Kidney (tissue), 13 donors: ENCODE measurements at regions not wholly inside any gene's neighbourhood (a gene's known extent, or its start where the extent isn't known, plus 50 kb on each side); places are given as distances from the start of the nearest gene placed in this dataset.

Experiments used
- DNase-seq, 5 donors: peaks; one replicate each; pipeline ENCODE4 v3.0.0-alpha.2; 2013 to 2020
- FAIRE-seq: peaks from 2 replicates; lab custom pipeline; 2012; peaks lifted over from hg19 to GRCh38; lab: Jason Lieb, UNC
- H3K27ac ChIP-seq, 2 donors: one replicate each; pipeline ENCODE4 v1.7.0; 2013; ENCODE audit warnings: low read depth in 2 of 2, low read length in 2 of 2, inconsistent platforms in 1 of 2
- H3K27me3 ChIP-seq: one replicate; pipeline ENCODE4 v1.7.1; 2013; ENCODE audit warnings: low read length, inconsistent platforms; ENCODE audit not compliant: control insufficient read depth, insufficient read depth
- H3K36me3 ChIP-seq, 3 donors: one replicate each; pipeline versions ENCODE4 v1.7.0 to v1.7.1; 2013; ENCODE audit warnings: low read length in 3 of 3, control low read depth in 1 of 3, inconsistent platforms in 1 of 3; ENCODE audit not compliant: insufficient read depth in 3 of 3, control insufficient read depth in 2 of 3
- H3K4me1 ChIP-seq, 3 donors: one replicate each; pipeline versions ENCODE4 v1.7.0 to v1.7.1; 2013; ENCODE audit warnings: low read length in 3 of 3, inconsistent platforms in 1 of 3, low read depth in 1 of 3; ENCODE audit not compliant: control insufficient read depth in 2 of 3, insufficient read depth in 2 of 3
- H3K4me3 ChIP-seq, 3 donors: one replicate each; pipeline versions ENCODE4 v1.7.0 to v1.8.1; 2013; ENCODE audit warnings: low read length in 3 of 3, control low read depth in 1 of 3, inconsistent platforms in 1 of 3
- H3K9ac ChIP-seq, 3 donors: one replicate each; pipeline versions ENCODE4 v1.7.0 to v1.7.1; 2013; ENCODE audit warnings: low read length in 3 of 3, control low read depth in 1 of 3, inconsistent platforms in 1 of 3
- H3K9me3 ChIP-seq, 3 donors: one replicate each; pipeline versions ENCODE4 v1.7.0 to v1.7.1; 2013; ENCODE audit warnings: low read length in 3 of 3, control low read depth in 1 of 3, inconsistent platforms in 1 of 3; ENCODE audit not compliant: control insufficient read depth in 2 of 3, insufficient read depth in 1 of 3
- CTCF ChIP-seq: IDR thresholded peaks from 3 replicates; pipeline ENCODE4 v1.5.1; 2012; ENCODE audit warnings: mild to moderate bottlenecking, moderate library complexity, borderline replicate concordance; ENCODE audit not compliant: insufficient read depth; ENCODE audit errors: extremely low read depth
- intact Hi-C: fragments of 100-400 bp; cut with DNase I; formaldehyde crosslinking; loops from one replicate; pipeline ENCODE4 v1.11.1; 2022
- donor health status: control.
- donor health status: control.
- donor health status: control.
- donor health status: control.
- donor health status: control.
- donor health status: DM: yes; HTN: yes; CAD: no.
- donor health status: Normal renal cell carcinoma (clear cell type).

GRCh38 chr10:36506261-36506660 is 619.1 kb upstream of the ANKRD30A start:
- no peaks in the 10 kb centered on the region for H3K27me3 ChIP-seq
- no peak overlapping the region for H3K9ac ChIP-seq
- H3K9me3 ChIP-seq: no peaks in the 10 kb centered on the region
- DNase-seq (no peak), FAIRE-seq (no peak)
- intact Hi-C loops: no loop called here
- no peaks in the 10 kb centered on the region for H3K4me1 ChIP-seq
- no peak for TF ChIP-seq CTCF
- H3K4me3 ChIP-seq: no peak overlapping the region
- H3K36me3 ChIP-seq: no peaks in the 10 kb centered on the region
- H3K27ac ChIP-seq: no peak overlapping the region

- Histone ChIP-seq H3K9ac (no peak overlapping the region), H3K36me3 (no peaks in the 10 kb centered on the region), H3K9me3 (no peaks in the 10 kb centered on the region), H3K4me1 (no peaks in the 10 kb centered on the region), H3K4me3 (no peak overlapping the region), H3K27ac (no peak overlapping the region), H3K27me3 (no peaks in the 10 kb centered on the region)
- no peak for DNase-seq
- intact Hi-C loops: no loop called here
- TF ChIP-seq CTCF: no peak
- no peak for FAIRE-seq
These were observed 620.6 kb upstream of the ANKRD30A start for GRCh38 chr10:36504758-36505157.

DNA sequence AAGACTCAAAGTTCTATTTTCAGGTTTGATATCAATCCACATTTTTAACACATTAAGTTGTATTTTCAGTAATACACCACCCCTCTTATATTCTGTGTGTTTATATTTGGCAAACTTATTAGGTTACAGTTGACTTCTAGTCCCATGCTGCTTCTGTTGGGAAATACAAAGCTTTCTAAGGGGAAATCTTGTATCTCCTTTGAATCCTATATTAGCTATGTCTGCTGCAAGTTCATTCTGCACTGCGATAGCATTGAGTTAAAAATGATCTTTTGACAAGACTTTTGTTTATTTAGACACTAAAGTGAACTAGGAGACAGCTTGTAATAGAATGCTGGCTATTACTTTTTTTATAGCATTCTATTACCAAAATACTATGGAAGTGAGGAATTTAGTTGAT is 625.1 kb upstream of the ANKRD30A start:
- no peaks in the 10 kb centered on the region for H3K4me1 ChIP-seq
- no peak overlapping the region for H3K27ac ChIP-seq
- FAIRE-seq: no peak
- no peak for TF ChIP-seq CTCF
- H3K9ac ChIP-seq: no peak overlapping the region
- no peak for DNase-seq
- H3K4me3 ChIP-seq: no peak overlapping the region
- no peaks in the 10 kb centered on the region for H3K9me3 ChIP-seq
- intact Hi-C loops: no loop called here
- H3K36me3 ChIP-seq: no peaks in the 10 kb centered on the region
- no peaks in the 10 kb centered on the region for H3K27me3 ChIP-seq

- intact Hi-C loops: no loop called here
- DNase-seq: no peak
- Histone ChIP-seq H3K9ac (no peak overlapping the region), H3K9me3 (no peaks in the 10 kb centered on the region), H3K36me3 (no peaks in the 10 kb centered on the region), H3K4me1 (no peaks in the 10 kb centered on the region), H3K4me3 (no peak overlapping the region), H3K27ac (no peak overlapping the region), H3K27me3 (no peaks in the 10 kb centered on the region)
- TF ChIP-seq CTCF: no peak
- FAIRE-seq: no peak
These were observed 625.7 kb upstream of the ANKRD30A start for GRCh38 chr10:36499693-36500092.
